ENCODE measurements at regions not wholly inside any gene's neighbourhood (a gene's known extent, or its start where the extent isn't known, plus 50 kb on each side); places are given as distances from the start of the nearest gene placed in this dataset.

- H3K79me2 ChIP-seq (ENCODE audit: control insufficient read depth, low read length): no peaks in the 10 kb centered on the region
- H3F3A ChIP-seq (ENCODE audit: control insufficient read depth, insufficient read depth): no peaks in the 10 kb centered on the region
- no peaks in the 10 kb centered on the region for H3K4me1 ChIP-seq (ENCODE audit: control insufficient read depth, low read length)
- H3K27ac ChIP-seq (ENCODE audit: low read depth, low read length): no peak overlapping the region
- no peak overlapping the region for H3K4me3 ChIP-seq (ENCODE audit: low read length)
- TF ChIP-seq EZH2phosphoT487 (IDR thresholded peaks at IDR 0.05; ENCODE audit: borderline replicate concordance, low read length) (no peak), CTCF (IDR thresholded peaks at IDR 0.05; ENCODE audit: low read depth, low read length, poor library complexity, severe bottlenecking) (no peak)
- no peak overlapping the region for H3K4me2 ChIP-seq (ENCODE audit: low read length)
- H3K9me3 ChIP-seq (ENCODE audit: control insufficient read depth, insufficient read depth, low read length): no peaks in the 10 kb centered on the region
- no peaks in the 10 kb centered on the region for H4K20me1 ChIP-seq (ENCODE audit: control insufficient read depth, insufficient read depth, low read depth, low read length)
- no peaks in the 10 kb centered on the region for H3K27me3 ChIP-seq (ENCODE audit: control insufficient read depth, low read length)
- H3K9me2 ChIP-seq (replicated peaks; ENCODE audit: control insufficient read depth, low read length): no peaks in the 10 kb centered on the region
- H3K36me3 ChIP-seq (ENCODE audit: control insufficient read depth, low read length): no peaks in the 10 kb centered on the region
Measured at GRCh38 chr5:133883916-133884315, 84.5 kb downstream of the C5orf15 start.

GRCh38 chr5:133882846-133883245 is 85.6 kb downstream of the C5orf15 start:
- Histone ChIP-seq H3K4me2 (ENCODE audit: low read length) (no peak overlapping the region), H3K27ac (ENCODE audit: low read depth, low read length) (no peak overlapping the region), H3K4me1 (ENCODE audit: control insufficient read depth, low read length) (peaks cover 4% of the 10 kb centered on the region), H3K9me2 (replicated peaks; ENCODE audit: control insufficient read depth, low read length) (no peaks in the 10 kb centered on the region), H4K20me1 (ENCODE audit: control insufficient read depth, insufficient read depth, low read depth, low read length) (no peaks in the 10 kb centered on the region), H3F3A (ENCODE audit: control insufficient read depth, insufficient read depth) (no peaks in the 10 kb centered on the region), H3K79me2 (ENCODE audit: control insufficient read depth, low read length) (no peaks in the 10 kb centered on the region), H3K9me3 (ENCODE audit: control insufficient read depth, insufficient read depth, low read length) (no peaks in the 10 kb centered on the region), H3K36me3 (ENCODE audit: control insufficient read depth, low read length) (no peaks in the 10 kb centered on the region), H3K4me3 (ENCODE audit: low read length) (no peak overlapping the region), H3K27me3 (ENCODE audit: control insufficient read depth, low read length) (no peaks in the 10 kb centered on the region)
- TF ChIP-seq EZH2phosphoT487 (IDR thresholded peaks at IDR 0.05; ENCODE audit: borderline replicate concordance, low read length) (no peak), CTCF (IDR thresholded peaks at IDR 0.05; ENCODE audit: low read depth, low read length, poor library complexity, severe bottlenecking) (no peak)

GRCh38 chr5:133882389-133882695 is 86.1 kb downstream of the C5orf15 start:
- TF ChIP-seq CTCF (IDR thresholded peaks at IDR 0.05; ENCODE audit: low read depth, low read length, poor library complexity, severe bottlenecking) (no peak), EZH2phosphoT487 (IDR thresholded peaks at IDR 0.05; ENCODE audit: borderline replicate concordance, low read length) (no peak)
- H3K9me3 ChIP-seq (ENCODE audit: control insufficient read depth, insufficient read depth, low read length): no peaks in the 10 kb centered on the region
- H4K20me1 ChIP-seq (ENCODE audit: control insufficient read depth, insufficient read depth, low read depth, low read length): no peaks in the 10 kb centered on the region
- no peak overlapping the region for H3K27ac ChIP-seq (ENCODE audit: low read depth, low read length)
- peaks cover 6% of the 10 kb centered on the region for H3K4me1 ChIP-seq (ENCODE audit: control insufficient read depth, low read length)
- H3K4me2 ChIP-seq (ENCODE audit: low read length): no peak overlapping the region
- no peaks in the 10 kb centered on the region for H3K36me3 ChIP-seq (ENCODE audit: control insufficient read depth, low read length)
- H3K9me2 ChIP-seq (replicated peaks; ENCODE audit: control insufficient read depth, low read length): no peaks in the 10 kb centered on the region
- H3K27me3 ChIP-seq (ENCODE audit: control insufficient read depth, low read length): no peaks in the 10 kb centered on the region
- H3K4me3 ChIP-seq (ENCODE audit: low read length): no peak overlapping the region
- H3K79me2 ChIP-seq (ENCODE audit: control insufficient read depth, low read length): no peaks in the 10 kb centered on the region
- no peaks in the 10 kb centered on the region for H3F3A ChIP-seq (ENCODE audit: control insufficient read depth, insufficient read depth)
